SKM-1 treated with dmso at 0.1 percent for 144 hours (cell line): ENCODE measurements at regions not wholly inside any gene's neighbourhood (a gene's known extent, or its start where the extent isn't known, plus 50 kb on each side); places are given as distances from the start of the nearest gene placed in this dataset.
"Not testable (repeated sequence)": the region's sequence is repeated elsewhere in the genome, so short reads cannot be mapped to it uniquely, and the experiment has no call there.

ENCODE experiments used
- DNase-seq: peaks from one replicate; lab custom pipeline; 2025; ENCODE audit not compliant: unreplicated experiment; lab: John Stamatoyannopoulos, UW

GRCh38 chr14:82647088-82647810 lies 1113.6 kb upstream of the SEL1L start:
- no peak for DNase-seq

- DNase-seq, result no peak
Measured at GRCh38 chr14:82655770-82656169, 1122.1 kb upstream of the SEL1L start.

GRCh38 chr14:82657186-82657675 lies 1123.6 kb upstream of the SEL1L start:
- DNase-seq, result no peak

GRCh38 chr14:82661258-82661657 lies 1127.6 kb upstream of the SEL1L start:
- DNase-seq, result no peak

GRCh38 chr14:82667006-82667405 lies 1133.4 kb upstream of the SEL1L start:
- DNase-seq, result no peak

- DNase-seq, result no peak
Measured at GRCh38 chr14:82667501-82667900, 1133.8 kb upstream of the SEL1L start.

GRCh38 chr14:82676403-82676802 lies 1142.8 kb upstream of the SEL1L start:
- no peak for DNase-seq

GRCh38 chr14:82689948-82690347 lies 1156.3 kb upstream of the SEL1L start:
- no peak for DNase-seq

GRCh38 chr14:82691191-82691590 lies 1157.5 kb upstream of the SEL1L start:
- DNase-seq, result not testable (repeated sequence)

- no peak for DNase-seq
Measured at GRCh38 chr14:82694820-82695219, 1161.2 kb upstream of the SEL1L start.

- DNase-seq, result no peak
Measured at GRCh38 chr14:82704218-82704617, 1170.6 kb upstream of the SEL1L start.

GRCh38 chr14:82710267-82710841 lies 1176.7 kb upstream of the SEL1L start:
- no peak for DNase-seq

GRCh38 chr14:82719617-82720016 lies 1186.0 kb upstream of the SEL1L start:
- DNase-seq, result no peak

GRCh38 chr14:82720431-82720830 lies 1186.8 kb upstream of the SEL1L start:
- DNase-seq, result no peak

- no peak for DNase-seq
Measured at GRCh38 chr14:82720946-82721345, 1187.3 kb upstream of the SEL1L start.

- no peak for DNase-seq
Measured at GRCh38 chr14:82724316-82724715, 1190.7 kb upstream of the SEL1L start.

- no peak for DNase-seq
Measured at GRCh38 chr14:82725213-82725612, 1191.6 kb upstream of the SEL1L start.

- no peak for DNase-seq
Measured at GRCh38 chr14:82731526-82731925, 1197.9 kb upstream of the SEL1L start.

- no peak for DNase-seq
Measured at GRCh38 chr14:82740547-82740946, 1206.9 kb upstream of the SEL1L start.

- no peak for DNase-seq
Measured at GRCh38 chr14:82755476-82755875, 1221.8 kb upstream of the SEL1L start.

- no peak for DNase-seq
Measured at GRCh38 chr14:82755923-82756322, 1222.3 kb upstream of the SEL1L start.

GRCh38 chr14:82757776-82758175 lies 1224.1 kb upstream of the SEL1L start:
- DNase-seq, result no peak

- no peak for DNase-seq
Measured at GRCh38 chr14:82759656-82760055, 1226.0 kb upstream of the SEL1L start.
